ENCODE measurements at regions not wholly inside any gene's neighbourhood (a gene's known extent, or its start where the extent isn't known, plus 50 kb on each side); places are given as distances from the start of the nearest gene placed in this dataset.

- no peak for TF ChIP-seq CTCF (IDR thresholded peaks at IDR 0.05; ENCODE audit: low read length)
- TF ChIP-seq EZH2 (IDR thresholded peaks at IDR 0.05; ENCODE audit: borderline replicate concordance, low read length): no peak
Measured at GRCh38 chr2:234403751-234404150, 93.1 kb downstream of the ARL4C start.
